GM18951 (cell line): ENCODE measurements at regions not wholly inside any gene's neighbourhood (a gene's known extent, or its start where the extent isn't known, plus 50 kb on each side); places are given as distances from the start of the nearest gene placed in this dataset.
"Not testable (repeated sequence)": the region's sequence is repeated elsewhere in the genome, so short reads cannot be mapped to it uniquely, and the experiment has no call there.

Experiments
- POLR2A ChIP-seq: IDR thresholded peaks from 4 replicates; pipeline ENCODE4 v1.6.1; 2011; ENCODE audit warnings: mild to moderate bottlenecking; ENCODE audit not compliant: insufficient read length, insufficient read depth; ENCODE audit errors: extremely low read depth
- in situ Hi-C: fragments of 300-500 bp; cut with MboI; formaldehyde crosslinking; loops from one replicate; pipeline ENCODE4 v1.12.0; 2022; ENCODE audit warnings: low sequenced_read_pairs, mixed read lengths, inconsistent platforms; ENCODE audit not compliant: unreplicated experiment

GRCh38 chr9:86486891-86487837 lies 133.0 kb upstream of the TUT7 start:
- in situ Hi-C loops = no loop called here

GRCh38 chr9:86485359-86485758 lies 131.1 kb upstream of the TUT7 start:
- in situ Hi-C loops = no loop called here
- TF ChIP-seq POLR2A = no peak

More at GRCh38 chr9:86486891-86487837, 133.0 kb upstream of the TUT7 start:
- TF ChIP-seq POLR2A = no peak

GRCh38 chr9:86483496-86483895 lies 129.3 kb upstream of the TUT7 start:
- in situ Hi-C loops = no loop called here
- TF ChIP-seq POLR2A = no peak

DNA sequence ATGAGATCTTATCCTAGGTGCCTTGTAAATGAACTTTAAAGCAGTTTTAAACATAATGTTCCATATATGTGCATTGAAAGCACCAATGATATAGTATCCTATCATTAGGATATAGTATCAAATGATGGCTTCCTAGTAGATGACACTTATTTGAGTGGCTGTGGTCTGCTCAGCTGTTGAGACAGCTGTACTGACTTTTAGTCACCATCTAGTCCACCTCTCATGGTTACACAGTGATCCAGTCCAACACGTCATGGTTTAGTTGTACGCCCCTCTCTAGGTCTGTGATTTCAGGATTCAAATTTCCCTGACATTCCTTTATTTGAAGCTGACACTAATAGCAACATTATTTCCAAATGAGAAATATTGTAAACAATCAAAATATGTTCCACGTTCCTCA lies 127.3 kb upstream of the TUT7 start:
- no peak for TF ChIP-seq POLR2A
- in situ Hi-C loops = no loop called here

DNA sequence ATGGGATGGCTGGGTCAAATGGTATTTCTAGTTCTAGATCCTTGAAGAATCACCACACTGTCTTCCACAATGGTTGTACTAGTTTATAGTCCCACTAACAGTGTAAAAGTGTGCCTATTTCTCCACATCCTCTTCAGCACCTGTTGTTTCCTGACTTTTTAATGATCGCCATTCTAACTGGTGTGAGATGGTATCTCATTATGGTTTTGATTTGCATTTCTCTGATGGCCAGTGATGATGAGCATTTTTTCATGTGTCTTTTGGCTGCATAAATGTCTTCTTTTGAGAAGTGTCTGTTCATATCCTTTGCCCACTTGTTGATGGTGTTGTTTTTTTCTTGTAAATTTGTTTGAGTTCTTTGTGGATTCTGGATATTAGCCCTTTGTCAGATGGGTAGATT lies 121.0 kb upstream of the TUT7 start:
- in situ Hi-C loops = not testable (repeated sequence)

DNA sequence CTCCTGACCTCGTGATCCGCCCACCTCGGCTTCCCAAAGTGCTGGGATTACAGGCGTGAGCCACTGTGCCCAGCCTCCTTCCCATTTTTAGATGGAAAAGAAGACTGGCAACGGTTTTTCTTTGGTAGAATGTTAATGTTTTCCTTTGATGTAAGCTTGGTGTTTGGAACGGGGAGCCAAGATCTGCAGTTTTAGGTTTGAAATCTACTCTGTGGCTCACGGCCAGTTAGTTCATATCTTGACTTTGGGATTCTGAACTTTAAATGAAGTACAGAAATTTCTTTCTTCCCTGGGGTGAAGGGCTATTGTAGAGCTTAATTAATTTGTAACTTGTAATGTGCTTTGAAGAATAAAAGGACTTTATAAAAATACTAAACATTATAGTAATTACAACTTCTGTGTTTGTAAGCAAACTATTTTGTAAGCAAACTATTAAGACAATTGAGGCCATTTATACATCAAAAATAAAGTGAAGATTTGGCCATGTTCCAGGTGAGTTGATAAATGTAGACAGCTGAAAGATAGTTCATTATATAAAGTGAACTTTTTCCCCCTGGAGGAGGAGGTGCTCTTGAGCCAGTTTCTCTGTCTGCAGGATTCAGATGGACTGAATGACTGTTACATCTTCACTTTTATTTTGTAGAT lies 117.1 kb upstream of the TUT7 start:
- in situ Hi-C loops = no loop called here
- no peak for TF ChIP-seq POLR2A

DNA sequence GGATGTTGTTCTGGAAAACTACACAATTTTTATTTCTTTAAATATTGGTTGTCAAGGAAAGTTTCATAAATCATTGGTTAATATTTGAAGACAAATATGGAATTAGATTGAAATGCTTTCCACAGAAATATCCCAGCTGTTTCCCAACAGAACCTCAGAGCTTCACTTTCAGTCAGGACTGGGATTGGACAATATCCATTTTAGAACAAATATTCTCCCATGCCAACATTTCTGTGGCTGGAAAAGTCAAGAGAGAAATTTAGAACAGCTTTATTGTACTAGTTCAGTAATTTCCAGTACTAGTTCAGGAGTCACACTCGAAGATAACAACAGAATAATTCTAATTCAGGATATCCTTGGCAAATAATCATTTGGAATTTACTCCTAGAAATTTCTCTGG lies 116.1 kb upstream of the TUT7 start:
- in situ Hi-C loops = no loop called here
- no peak for TF ChIP-seq POLR2A

- no peak for TF ChIP-seq POLR2A
- in situ Hi-C loops = no loop called here
Measured at GRCh38 chr9:86469476-86470250, 115.5 kb upstream of the TUT7 start.

- in situ Hi-C loops = no loop called here
Measured at GRCh38 chr9:86464242-86464641, 110.0 kb upstream of the TUT7 start.

DNA sequence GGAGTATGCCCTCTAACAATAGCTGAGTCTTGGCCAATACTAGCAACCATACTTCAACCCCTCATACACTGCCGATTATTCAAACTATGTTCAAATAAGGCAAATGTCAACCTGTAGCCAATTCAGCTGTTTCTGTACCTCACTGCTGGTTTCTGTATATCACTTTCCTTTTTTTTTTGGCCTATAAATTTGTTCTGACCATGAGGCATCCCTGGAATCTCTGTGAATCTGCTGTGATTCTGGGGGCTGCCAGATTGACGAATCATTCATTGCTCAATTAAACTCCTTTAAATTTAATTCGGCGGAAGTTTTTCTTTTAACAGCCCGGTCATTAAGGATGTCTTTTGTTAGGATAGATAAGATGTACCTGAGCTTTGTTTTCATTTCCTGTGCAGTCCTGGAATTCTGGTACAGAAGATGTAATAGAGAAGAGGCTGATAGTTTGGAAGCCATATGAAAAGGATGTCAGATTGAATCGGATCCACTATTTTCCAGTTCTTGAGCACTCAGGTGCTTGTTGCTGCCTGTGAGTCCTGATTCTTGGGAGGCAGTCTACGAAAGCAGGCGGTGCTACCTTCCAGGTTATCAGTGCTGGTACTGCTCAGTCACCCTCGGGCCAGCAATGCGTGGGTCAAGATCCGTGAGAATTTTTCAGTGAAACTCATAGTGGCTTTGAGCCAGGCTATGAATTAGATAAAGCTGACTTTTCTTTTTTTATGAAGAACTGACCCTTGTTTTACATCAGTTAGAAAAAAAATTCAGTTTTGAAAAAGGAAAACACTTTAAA lies 106.2 kb upstream of the TUT7 start:
- in situ Hi-C loops = no loop called here
- TF ChIP-seq POLR2A = no peak

More at GRCh38 chr9:86464242-86464641, 110.0 kb upstream of the TUT7 start:
- TF ChIP-seq POLR2A = no peak

- TF ChIP-seq POLR2A = no peak
- in situ Hi-C loops = no loop called here
Measured at GRCh38 chr9:86459599-86460155, 105.5 kb upstream of the TUT7 start.

- TF ChIP-seq POLR2A = no peak
- in situ Hi-C loops = no loop called here
Measured at GRCh38 chr9:86459191-86459590, 105.0 kb upstream of the TUT7 start.
